Stimulated activated CD4-positive, alpha-beta T cell treated with anti-CD3 and anti-CD28 coated beads, Interleukin-1b, Interleukin-23, amount 100 ng/mL, for 4 hours (primary cell): ENCODE measurements at regions not wholly inside any gene's neighbourhood (a gene's known extent, or its start where the extent isn't known, plus 50 kb on each side); places are given as distances from the start of the nearest gene placed in this dataset.

Source experiments
- DNase-seq, 2 donors: peaks; one replicate each; pipeline ENCODE4 v3.0.0-alpha.2; 2020; ENCODE audit warnings: low read depth in 2 of 2

DNA sequence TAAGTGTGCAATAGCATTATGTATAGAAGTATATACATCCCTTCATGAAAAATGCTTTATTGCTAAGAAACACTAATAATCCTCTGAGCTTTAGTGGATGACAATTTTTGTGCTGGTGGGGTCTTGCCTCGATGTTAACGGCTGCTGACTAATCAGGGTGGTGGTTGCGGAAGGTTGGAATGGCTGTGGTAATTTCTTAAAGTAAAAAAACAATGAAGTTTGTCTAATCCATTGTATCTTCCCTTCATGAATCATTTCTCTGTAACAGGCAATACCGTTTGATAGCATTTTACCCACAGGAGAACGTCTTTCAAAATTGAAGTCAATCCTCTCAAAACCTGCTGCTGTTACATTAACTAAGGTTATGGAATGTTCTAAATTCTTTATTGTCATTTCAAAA is 816.5 kb upstream of the GJE1 start:
- no peak for DNase-seq

DNA sequence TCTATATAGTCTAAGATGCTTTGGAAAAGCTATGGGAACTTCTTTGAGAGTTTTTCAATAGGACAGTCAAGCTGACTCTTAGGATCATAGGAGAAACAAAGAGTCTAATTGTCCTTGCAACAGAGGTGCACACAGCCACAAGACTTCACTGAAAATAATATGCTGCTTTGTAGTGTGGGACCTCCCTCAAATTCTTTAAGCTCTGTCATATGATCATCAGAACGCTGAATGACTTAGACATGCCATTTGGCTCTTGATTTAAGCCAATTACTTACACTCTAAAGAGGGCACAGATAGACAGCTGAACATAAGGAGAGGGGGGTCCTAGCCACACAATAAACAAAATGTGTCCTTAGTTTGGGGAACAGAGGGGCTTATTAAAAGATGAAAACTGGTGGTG is 818.7 kb upstream of the GJE1 start:
- no peak for DNase-seq

DNA sequence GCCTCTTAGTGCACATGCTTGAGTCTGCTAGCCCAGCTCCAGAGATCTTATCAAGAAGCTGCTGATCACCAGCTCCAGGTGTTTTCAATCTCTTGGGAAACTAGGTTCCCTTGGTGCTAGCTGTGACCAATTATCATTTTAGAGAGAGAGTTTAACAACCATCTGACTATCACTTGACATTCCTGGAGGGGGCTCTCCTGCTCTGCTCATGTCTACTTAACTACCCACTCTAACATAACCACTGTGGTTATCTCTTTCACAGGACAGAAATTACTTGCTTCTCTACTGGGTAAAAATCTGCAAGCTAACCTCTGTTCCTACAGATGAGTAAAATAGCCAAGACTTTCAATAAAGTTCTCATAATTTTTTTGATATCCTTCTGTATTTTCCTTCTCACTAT is 823.4 kb upstream of the GJE1 start:
- DNase-seq, result peak in 1 of 2 donors; percentile 3

DNA sequence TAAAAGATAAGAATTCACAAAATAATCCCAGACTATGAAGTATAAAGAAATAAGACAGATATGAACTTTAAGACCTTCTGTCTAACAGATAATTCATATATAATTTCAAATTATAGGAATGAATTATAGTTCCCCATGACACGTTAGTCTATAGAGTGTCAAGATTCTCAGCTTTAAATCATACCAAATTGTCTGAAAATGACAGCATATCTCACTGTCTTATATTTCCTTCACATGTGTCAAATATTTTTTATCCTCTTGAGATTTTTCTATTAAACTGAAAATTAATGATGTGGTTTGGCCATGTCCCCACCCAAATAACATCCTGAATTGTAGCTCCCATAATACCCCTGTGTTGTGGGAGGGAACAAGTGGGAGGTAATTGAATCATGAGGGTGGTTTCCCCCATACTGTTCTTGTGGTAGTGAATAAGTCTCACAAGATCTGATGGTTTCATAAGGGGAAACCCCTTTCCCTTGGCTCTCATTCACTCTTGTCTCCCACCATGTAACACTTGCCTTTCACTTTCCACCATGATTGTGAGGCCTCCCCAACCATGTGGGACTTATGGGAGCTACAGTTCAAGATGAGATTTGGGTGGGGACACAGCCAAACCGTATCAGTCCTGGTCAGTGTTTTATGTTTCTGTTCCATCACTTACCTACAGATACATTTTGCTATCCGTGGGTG is 825.3 kb upstream of the GJE1 start:
- DNase-seq, result peak in 1 of 2 donors; percentile 0

DNA sequence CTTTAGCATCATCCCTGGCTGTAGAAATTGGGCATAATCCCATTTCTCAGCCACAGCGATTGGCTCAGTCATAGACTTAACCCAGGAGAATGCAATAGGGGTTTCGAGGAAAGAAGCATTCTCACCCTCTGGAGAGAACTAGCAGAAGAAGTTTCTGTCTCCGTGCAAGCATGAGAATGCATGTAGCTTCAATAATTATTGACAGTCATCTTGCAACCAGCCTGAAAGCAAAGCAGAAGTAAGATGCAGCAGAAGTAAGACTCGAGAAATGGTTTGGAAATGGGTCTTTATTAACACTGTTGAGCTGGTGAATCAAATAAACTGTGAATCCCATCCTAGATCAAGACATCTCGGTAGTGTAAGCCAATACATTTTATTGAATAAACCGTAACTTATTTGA is 828.8 kb upstream of the GJE1 start:
- DNase-seq, result no peak

DNA sequence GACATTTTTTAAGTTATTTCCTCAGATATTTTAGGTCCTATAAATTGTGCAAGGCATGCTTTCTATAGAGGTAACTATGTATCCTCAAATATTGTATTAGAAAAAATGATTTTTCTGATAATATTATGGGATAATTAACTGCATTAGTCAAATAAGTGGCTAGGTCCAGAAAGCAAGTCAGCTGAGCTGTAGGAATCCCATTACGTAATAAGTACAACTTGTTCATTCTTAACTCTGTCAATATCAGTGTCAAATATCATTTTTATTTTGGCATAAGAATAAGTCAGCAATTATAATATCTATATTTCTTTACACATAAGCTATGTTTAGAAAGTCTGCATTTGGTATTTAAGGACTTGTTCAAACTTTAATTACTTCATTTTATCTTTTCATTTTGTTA is 830.9 kb upstream of the GJE1 start:
- no peak for DNase-seq

DNA sequence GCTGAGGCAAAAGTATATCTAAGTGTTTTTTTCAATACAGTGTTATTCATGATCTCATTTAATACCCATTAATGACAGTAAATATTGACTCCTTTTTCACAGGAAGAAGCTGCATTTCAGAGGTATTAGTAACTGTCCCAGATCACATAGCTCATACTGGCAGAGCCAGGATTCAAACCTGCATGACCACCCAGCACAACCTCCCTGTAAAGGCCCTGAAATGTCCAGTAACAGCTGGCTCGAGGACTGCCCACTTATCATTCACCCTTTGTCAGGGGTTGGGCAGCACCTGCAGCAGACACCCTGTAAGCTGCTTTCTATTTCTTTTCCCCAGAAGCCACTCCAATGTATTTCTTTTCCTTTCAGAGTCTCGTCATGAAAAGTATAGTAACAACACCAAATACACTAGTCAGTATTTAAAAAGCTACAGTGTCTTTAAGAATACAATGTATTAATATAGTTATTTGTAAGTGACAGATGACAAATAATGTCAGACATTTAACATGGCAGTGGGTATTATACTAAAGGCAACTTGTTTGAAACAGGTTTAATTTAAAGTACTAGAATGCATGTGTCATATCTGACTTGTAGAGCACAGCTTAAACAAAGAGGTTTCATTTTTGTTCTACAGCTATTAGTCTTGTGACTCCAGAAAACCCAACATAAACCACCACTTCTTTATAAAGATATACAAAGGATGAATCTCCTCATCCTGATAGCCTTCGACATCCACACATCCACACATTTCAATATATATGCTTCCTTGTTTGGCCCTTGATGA is 841.6 kb upstream of the GJE1 start:
- DNase-seq, result no peak

DNA sequence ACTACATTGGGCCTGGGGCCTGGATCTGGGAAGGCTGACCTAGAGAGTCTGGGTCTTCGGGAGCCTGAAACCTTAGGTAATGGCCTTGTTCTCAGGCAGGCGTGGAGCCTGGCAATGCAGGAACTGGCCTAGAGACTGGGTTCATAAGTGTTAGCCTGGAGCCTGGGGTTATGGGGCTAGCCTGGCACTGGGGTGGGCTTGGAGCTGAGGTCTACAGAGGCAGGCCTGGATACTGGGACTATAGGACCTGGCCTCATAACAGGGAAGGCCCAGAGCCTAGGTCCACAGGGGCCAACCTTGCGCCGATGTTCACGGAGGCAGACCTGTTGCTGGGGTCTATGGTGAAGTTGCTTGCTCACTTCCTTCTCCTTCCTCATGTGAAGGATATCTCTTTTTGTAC is 843.8 kb upstream of the GJE1 start:
- DNase-seq, result no peak

DNA sequence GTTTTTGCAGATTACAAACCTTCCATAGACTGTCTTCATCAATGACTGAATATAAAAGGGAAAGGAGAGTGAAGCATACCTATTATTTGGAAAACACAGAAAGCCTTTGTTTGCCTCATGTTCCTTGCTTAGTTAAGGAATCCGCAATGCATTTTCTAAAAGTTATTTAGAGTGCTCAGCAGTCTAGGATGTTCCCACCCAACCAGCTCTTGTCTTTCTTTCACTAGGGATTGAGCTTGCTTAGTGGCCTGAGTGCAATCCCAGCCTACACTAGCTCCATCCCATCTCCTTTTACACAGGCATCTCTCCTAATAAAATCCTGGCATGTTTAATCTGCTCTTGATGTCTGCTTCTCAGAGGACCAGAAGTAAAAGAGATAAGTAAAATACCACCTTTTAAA is 850.5 kb upstream of the GJE1 start:
- DNase-seq, result no peak

DNA sequence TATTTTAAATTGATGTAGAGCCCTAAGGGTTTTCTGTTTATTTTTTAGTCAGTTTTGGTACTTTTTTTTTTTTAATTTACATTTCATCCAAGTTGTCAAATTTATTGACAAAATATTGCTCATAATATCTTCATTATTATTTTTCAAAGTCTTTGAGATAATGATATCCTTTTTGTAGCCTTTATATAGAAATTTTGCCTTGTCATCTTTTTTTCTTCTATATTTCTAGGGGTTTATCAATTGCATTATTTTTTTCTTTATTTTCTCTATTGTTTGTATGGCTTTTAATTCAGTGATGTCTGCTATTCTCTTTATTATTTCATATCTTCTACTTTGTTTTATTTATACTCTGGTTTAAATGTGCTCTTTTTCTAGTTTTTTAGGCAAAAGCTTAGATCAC is 863.0 kb upstream of the GJE1 start:
- DNase-seq, result no peak

DNA sequence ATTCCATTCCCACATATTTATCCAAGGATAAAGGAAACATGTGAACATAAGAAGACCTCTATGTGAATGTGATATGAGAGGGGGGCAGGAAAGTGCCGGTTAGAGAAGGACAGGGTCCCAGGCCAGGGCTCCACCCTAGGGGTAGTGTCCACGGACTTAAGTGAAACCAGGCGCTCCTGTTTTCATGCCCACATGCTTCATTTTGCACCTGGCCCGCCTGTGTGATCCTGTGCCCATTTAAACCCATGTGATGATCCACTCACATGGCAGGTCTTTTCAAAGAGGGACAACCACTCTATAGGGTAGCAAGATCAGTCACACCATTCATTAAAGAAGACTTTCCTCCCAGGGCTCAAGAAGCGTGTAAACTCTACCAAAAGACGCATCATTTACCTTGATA is 865.3 kb upstream of the GJE1 start:
- no peak for DNase-seq

DNA sequence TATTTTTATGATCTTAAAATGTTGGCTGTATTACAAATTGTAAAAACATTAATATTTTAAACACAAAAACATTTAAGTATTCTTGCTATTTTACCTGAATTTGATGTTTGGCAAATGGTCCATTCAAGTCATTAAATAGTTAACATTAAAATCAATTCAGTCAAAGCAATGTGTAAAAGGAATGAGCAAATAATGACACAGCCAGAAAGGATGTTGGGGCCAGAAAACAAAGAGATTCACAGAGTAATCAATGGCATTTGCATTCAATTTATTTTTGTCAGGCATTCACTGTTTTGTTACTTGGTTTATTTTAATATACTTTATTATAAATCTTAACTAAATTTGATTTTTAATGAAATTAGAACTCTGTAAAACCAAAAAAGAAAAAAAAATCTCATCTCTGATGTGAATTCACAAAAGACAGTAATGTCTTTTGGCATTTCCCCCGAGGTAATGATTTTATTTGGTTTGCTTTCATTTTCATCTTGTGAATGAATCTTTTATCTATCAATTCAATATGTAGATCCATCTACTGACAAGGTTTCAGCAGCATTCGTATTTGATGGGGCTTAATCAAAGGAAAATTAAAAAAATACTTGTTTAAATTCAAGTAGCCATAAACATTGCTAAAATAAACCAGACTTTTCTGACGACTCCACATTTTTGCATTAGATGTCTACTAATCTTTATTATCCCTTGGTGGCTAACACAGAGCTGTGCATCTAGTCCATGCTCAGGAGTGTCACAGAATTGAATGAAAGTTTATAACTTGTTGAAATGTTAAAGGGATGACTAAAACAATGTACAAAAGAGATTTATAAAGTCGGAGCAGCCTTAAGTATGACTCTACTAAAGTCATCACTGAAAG is 866.7 kb upstream of the GJE1 start:
- no peak for DNase-seq

DNA sequence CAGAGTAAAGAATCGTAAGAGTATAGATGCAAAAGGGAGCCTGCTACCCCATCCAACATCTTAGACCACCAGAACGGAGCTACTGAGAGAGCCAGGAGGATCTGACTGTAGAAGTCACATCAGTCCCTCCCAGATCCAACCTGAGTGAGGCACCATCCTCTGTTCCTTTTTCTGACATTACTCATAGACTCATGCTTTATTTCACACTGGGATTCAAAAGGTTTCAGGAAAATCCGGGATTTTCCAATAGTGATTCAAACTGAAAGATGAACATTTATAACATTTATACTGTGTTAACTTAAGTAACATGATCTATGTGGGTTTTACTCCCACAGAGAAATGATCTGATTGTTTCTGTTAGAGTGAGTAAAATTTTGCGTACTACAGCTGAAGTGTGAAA is 868.6 kb upstream of the GJE1 start:
- no peak for DNase-seq

DNA sequence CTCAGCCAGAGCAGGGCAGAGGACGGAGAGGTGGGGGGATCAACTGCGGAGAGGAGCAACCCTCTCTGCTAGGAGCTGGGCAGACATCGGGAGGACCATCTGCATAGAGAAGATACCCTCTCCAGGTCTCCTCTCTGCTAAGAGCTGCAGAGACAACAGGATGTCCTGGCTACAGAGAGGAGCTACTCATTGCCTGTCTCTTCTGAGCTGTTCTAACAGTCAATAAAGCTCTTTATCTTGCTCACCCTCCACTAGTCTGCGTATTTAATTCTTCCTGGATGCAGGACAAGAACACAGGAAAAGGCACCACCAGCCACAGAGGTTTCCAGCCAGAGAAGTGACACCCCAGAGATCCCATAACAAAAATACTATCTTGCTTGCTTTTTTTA is 871.1 kb upstream of the GJE1 start:
- DNase-seq, result no peak

DNA sequence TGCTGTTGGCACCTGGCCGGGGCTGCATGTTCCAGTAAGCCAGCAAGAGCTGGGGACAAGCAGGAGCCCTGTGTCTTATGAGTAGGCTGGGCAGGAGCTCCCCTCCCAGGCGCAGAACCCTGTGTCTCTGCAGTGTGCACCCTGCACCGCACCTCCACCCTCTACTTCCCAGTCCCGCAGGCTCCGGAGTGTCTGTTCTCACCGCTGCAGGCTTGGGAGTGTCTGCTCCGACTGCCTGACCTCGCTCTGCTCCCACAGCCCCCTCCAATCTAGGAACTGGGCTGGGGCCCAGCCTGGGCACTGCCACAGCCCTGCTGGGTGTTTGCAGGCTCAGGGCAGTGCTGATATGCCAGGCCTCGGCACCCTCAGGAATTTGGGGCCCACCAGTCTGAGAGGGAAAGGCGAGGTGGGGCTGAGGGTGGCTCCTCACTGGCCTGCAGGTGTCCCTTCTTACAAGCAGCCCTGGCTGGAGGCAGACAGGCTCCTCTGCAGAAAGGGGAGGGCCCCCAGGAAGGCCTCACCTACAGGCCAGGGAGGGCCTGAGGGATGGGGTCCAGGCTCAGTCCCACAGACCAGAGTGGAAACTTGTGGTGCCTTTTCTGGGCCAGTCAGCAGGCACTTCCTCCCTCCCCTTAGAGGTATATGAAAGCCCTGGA is 871.6 kb upstream of the GJE1 start:
- DNase-seq, result no peak

DNA sequence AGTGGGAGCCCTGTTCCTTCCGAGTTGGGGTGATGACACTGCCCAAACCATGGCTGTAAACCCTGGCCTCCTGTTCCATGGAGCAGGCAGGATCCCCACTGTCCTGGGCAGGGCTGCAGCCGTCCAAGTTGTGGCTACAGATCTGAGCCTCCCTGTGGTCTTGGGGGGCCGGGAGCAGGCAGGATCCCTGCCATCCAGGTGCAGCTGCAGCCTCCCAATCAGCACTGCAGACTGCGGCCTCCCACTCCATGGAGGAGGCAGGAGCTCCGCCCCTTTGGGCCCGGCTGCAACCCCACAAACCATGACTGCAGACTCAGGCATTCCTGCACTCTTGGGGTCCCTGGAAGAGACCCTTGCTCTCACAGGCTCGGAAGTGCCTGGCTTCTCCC is 872.1 kb upstream of the GJE1 start:
- DNase-seq, result no peak

DNA sequence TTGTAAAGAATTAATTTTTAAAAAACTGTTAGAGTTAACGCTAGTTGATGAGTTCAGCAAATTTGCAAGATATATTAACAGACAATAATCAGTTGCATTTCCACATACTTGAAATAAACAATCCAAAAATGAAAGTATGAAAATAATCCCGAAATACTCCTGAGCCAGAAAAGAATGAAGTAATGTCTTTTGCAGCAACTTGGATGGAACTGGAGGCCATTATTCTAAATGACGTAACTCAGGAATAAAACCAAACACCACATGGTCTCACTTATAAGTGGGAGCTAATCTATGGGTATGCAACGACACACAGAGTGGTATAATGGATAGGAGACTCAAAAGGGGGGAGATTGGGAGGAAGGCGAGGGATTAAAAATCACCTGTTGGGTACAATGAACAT is 872.9 kb upstream of the GJE1 start:
- no peak for DNase-seq

DNA sequence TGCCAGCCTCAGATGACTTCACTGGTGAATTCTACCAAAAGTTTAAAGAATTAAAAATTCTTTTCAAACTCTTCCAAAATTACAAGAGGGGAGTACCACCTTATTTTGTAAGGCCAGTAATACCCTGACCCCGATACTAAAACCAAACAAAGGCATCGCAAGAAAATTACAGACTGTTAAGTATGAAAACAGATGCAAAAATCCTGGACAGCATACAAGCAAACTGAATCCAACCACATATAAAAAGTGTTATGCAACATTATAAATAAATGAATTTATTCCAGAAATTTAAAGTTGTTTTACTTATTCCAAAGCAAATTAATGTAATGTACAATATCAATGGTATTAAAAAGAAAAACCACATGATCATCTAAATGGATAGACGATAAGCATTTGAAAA is 873.6 kb upstream of the GJE1 start:
- no peak for DNase-seq

DNA sequence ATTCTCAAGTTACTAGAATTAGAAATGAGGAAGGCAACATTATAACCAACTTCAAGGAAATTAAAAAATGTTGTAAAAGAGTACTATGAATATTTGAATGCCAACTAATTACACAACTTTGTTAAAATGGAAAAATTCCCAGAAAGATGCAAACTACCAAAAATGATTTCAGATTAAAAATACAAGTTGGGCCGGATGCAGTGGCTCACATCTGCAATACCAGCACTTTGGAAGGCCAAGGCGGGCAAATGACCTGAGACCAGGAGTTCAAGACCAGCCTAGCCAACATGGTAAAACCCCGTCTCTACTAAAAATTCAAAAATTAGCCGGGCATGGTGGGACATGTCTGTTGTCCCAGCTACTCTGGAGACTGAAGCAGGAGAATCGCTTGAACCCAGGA is 874.2 kb upstream of the GJE1 start:
- no peak for DNase-seq

DNA sequence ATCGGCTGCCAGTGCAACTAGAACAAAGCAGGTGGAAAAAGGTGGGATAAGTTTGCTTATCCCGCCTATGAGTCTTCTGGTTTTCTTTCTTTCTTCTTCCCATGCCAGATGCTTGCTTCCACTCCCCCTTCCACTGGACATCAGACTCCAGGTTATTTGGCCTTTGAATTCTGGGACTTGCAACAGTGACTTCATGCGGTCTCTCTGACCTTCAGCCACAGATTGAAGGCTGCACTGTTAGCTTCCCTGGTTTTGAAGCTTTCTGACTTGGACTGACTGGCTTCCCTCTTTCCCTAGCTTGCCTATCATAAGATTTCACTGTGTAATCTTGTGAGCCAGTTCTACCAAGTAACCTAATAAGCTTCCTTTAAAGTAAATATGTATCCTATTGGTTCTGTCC is 878.4 kb upstream of the GJE1 start:
- no peak for DNase-seq

DNA sequence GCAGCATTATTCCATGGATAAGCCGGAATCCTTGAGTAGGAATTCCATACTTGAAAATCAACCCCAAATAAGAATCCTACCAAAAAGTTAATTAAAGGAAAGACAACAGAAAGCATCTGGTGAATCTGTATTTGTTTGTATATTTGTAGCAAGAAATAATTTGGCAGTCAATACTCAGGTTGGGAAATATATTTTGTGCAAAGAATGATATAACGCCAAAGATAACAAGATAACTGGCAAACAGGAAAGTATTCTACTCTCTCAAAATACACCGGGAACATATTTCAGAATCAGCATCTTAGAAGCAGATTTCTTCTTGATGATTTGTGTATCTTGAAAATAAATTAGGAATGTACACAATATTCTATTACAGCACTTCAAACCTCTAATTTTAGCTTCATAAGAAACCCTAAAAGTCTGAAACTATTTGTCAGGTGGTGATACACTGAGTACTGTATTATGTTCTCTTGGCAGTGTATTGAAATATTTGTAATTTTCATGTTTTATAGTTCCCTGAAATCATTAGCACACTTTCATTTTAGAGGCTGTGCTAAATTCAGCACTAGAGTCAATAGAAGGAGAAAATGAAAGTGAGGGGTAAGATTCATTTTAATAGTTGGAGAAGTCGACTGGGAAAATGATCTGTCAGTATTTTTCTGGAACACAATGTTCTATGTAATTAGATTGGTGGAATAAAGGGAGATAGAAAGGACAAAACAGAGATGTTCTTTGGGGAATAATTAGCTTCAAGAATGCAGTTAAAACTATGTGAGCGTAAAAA is 879.7 kb upstream of the GJE1 start:
- DNase-seq, result no peak
